ENCODE measurements at regions not wholly inside any gene's neighbourhood (a gene's known extent, or its start where the extent isn't known, plus 50 kb on each side); places are given as distances from the start of the nearest gene placed in this dataset.

GRCh38 chr15:35746121-35746520 is 200.2 kb upstream of the DPH6 start:
- Histone ChIP-seq H3K27me3 (ENCODE audit: control insufficient read depth, low read length) (no peaks in the 10 kb centered on the region), H3K9me3 (ENCODE audit: control insufficient read depth, insufficient read depth, low read length) (peaks cover 5% of the 10 kb centered on the region; the same call in 1 of the 2 replicates), H3K9me2 (replicated peaks; ENCODE audit: control insufficient read depth, low read length) (no peaks in the 10 kb centered on the region), H3K27ac (ENCODE audit: low read depth, low read length) (no peak overlapping the region), H3K4me2 (ENCODE audit: low read length) (no peak overlapping the region), H4K20me1 (ENCODE audit: control insufficient read depth, insufficient read depth, low read depth, low read length) (no peaks in the 10 kb centered on the region), H3K4me1 (ENCODE audit: control insufficient read depth, low read length) (no peaks in the 10 kb centered on the region), H3K79me2 (ENCODE audit: control insufficient read depth, low read length) (no peaks in the 10 kb centered on the region), H3K36me3 (ENCODE audit: control insufficient read depth, low read length) (no peaks in the 10 kb centered on the region), H3F3A (ENCODE audit: control insufficient read depth, insufficient read depth) (no peaks in the 10 kb centered on the region), H3K4me3 (ENCODE audit: low read length) (no peak overlapping the region)
- TF ChIP-seq, protein P1, sequence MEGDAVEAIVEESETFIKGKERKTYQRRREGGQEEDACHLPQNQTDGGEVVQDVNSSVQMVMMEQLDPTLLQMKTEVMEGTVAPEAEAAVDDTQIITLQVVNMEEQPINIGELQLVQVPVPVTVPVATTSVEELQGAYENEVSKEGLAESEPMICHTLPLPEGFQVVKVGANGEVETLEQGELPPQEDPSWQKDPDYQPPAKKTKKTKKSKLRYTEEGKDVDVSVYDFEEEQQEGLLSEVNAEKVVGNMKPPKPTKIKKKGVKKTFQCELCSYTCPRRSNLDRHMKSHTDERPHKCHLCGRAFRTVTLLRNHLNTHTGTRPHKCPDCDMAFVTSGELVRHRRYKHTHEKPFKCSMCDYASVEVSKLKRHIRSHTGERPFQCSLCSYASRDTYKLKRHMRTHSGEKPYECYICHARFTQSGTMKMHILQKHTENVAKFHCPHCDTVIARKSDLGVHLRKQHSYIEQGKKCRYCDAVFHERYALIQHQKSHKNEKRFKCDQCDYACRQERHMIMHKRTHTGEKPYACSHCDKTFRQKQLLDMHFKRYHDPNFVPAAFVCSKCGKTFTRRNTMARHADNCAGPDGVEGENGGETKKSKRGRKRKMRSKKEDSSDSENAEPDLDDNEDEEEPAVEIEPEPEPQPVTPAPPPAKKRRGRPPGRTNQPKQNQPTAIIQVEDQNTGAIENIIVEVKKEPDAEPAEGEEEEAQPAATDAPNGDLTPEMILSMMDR (IDR thresholded peaks at IDR 0.05; ENCODE audit: low read depth, low read length, poor library complexity, severe bottlenecking): no peak
- TF ChIP-seq EZH2phosphoT487 (IDR thresholded peaks at IDR 0.05; ENCODE audit: borderline replicate concordance, low read length): no peak

DNA sequence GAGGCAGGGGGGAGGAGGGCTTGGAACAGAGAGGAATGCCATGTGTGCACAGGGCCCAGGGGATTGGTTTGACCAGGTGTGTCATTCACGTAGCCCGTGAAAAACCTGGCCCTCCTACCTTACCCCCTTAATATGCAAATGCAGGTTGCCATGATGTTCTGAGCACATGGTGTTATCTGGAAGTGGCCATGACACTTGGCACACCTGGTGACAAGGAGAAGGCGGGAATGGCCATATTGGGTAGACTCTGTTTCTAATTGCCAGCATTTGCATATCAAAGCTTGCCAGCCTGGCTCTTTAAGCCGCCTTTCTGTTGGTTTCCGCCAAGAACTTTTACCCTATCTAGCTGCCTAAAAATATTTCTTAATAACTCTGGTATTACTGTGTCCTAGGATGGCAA is 202.1 kb upstream of the DPH6 start:
- no peaks in the 10 kb centered on the region for H3K27me3 ChIP-seq (ENCODE audit: control insufficient read depth, low read length)
- no peaks in the 10 kb centered on the region for H3F3A ChIP-seq (ENCODE audit: control insufficient read depth, insufficient read depth)
- no peaks in the 10 kb centered on the region for H4K20me1 ChIP-seq (ENCODE audit: control insufficient read depth, insufficient read depth, low read depth, low read length)
- no peak overlapping the region for H3K4me2 ChIP-seq (ENCODE audit: low read length)
- no peaks in the 10 kb centered on the region for H3K79me2 ChIP-seq (ENCODE audit: control insufficient read depth, low read length)
- peaks cover 8% of the 10 kb centered on the region for H3K4me1 ChIP-seq (ENCODE audit: control insufficient read depth, low read length)
- H3K27ac ChIP-seq (ENCODE audit: low read depth, low read length): no peak overlapping the region
- no peaks in the 10 kb centered on the region for H3K9me2 ChIP-seq (replicated peaks; ENCODE audit: control insufficient read depth, low read length)
- H3K9me3 ChIP-seq (ENCODE audit: control insufficient read depth, insufficient read depth, low read length): no peaks in the 10 kb centered on the region
- H3K4me3 ChIP-seq (ENCODE audit: low read length): no peak overlapping the region
- H3K36me3 ChIP-seq (ENCODE audit: control insufficient read depth, low read length): no peaks in the 10 kb centered on the region
- TF ChIP-seq, protein P1 (IDR thresholded peaks at IDR 0.05; ENCODE audit: low read depth, low read length, poor library complexity, severe bottlenecking): no peak
- TF ChIP-seq EZH2phosphoT487 (IDR thresholded peaks at IDR 0.05; ENCODE audit: borderline replicate concordance, low read length): no peak

- Histone ChIP-seq H3K27me3 (ENCODE audit: control insufficient read depth, low read length) (no peaks in the 10 kb centered on the region), H3K4me2 (ENCODE audit: low read length) (no peak overlapping the region), H3F3A (ENCODE audit: control insufficient read depth, insufficient read depth) (no peaks in the 10 kb centered on the region), H3K9me2 (replicated peaks; ENCODE audit: control insufficient read depth, low read length) (no peaks in the 10 kb centered on the region), H3K79me2 (ENCODE audit: control insufficient read depth, low read length) (no peaks in the 10 kb centered on the region), H3K9me3 (ENCODE audit: control insufficient read depth, insufficient read depth, low read length) (no peaks in the 10 kb centered on the region), H4K20me1 (ENCODE audit: control insufficient read depth, insufficient read depth, low read depth, low read length) (no peaks in the 10 kb centered on the region), H3K4me1 (ENCODE audit: control insufficient read depth, low read length) (peaks cover 8% of the 10 kb centered on the region), H3K27ac (ENCODE audit: low read depth, low read length) (no peak overlapping the region), H3K4me3 (ENCODE audit: low read length) (no peak overlapping the region), H3K36me3 (ENCODE audit: control insufficient read depth, low read length) (no peaks in the 10 kb centered on the region)
- TF ChIP-seq, protein P1 (IDR thresholded peaks at IDR 0.05; ENCODE audit: low read depth, low read length, poor library complexity, severe bottlenecking): no peak
- TF ChIP-seq EZH2phosphoT487 (IDR thresholded peaks at IDR 0.05; ENCODE audit: borderline replicate concordance, low read length): no peak
Measured at GRCh38 chr15:35750051-35750450, 204.1 kb upstream of the DPH6 start.
